Dermis blood vessel endothelial cell (primary cell): ENCODE measurements at regions not wholly inside any gene's neighbourhood (a gene's known extent, or its start where the extent isn't known, plus 50 kb on each side); places are given as distances from the start of the nearest gene placed in this dataset.

Experiments
- DNase-seq: peaks from one replicate; pipeline ENCODE4 v3.0.0; 2010

GRCh38 chr3:132898141-132898540 lies 140.1 kb upstream of the TMEM108 start:
- DNase-seq, result no peak

DNA sequence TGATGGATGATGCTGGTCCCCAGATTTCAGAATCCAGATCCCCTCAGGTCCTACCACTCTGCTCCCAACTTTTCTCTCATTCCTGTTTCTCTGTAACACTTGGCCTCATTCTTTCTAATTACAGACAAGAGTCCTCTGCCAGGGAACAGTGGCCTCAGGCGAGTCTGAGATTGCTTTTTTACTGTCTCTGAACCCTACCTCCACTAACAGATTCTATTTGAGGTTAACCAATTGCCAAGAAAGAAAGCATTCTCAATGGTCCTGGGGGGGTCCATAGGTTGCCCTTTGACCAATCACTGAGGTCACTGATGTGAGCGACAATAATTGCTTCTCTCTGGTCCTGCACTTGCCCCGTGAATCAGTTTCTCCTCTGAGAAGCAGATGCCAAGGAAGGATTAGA lies 145.2 kb upstream of the TMEM108 start:
- no peak for DNase-seq

- DNase-seq, result no peak
Measured at GRCh38 chr3:132881756-132882409, 156.3 kb upstream of the TMEM108 start.

- no peak for DNase-seq
Measured at GRCh38 chr3:132880986-132881385, 157.2 kb upstream of the TMEM108 start.

- no peak for DNase-seq
Measured at GRCh38 chr3:132879656-132880055, 157.4 kb upstream of the NPHP3 start.

DNA sequence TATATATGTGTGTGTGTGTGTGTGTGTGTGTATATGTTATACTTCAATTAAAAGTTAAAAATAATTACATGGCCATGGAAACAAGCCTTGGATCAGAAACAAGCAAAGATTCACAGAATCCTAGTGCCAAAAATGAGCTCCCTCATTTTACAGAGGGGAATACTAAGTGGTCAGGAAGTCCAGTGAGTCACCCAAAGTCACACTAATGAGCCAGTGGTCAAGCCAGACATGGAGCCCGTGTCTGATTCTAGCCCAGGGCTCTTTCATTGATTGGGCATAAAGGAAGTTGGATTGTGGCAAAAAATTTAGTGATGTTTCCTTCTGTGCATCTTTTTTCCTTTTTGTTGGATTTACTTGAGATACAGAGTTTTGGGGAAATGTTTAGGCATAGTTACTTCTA lies 152.5 kb upstream of the NPHP3 start:
- DNase-seq, result no peak

- no peak for DNase-seq
Measured at GRCh38 chr3:132872711-132873110, 150.5 kb upstream of the NPHP3 start.

DNA sequence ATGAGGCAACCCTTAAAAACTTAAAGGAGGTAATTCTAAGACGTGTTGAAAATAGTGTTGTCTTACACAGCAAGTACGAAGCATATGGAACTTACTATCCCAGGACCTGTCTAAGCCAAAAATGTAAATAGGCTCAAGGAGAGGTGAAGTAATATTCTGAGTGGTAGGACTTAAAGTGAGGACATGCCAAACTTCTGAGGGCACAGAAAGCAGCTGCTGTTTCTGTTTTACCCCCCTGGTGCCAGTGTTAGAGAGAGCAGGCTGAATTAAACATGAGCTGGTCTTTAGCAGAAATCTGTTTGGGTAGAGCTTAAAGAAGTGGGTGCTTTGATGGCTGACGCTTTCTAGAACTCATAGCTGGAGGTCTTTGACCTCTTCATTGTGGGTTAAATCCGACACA lies 149.7 kb upstream of the NPHP3 start:
- no peak for DNase-seq

DNA sequence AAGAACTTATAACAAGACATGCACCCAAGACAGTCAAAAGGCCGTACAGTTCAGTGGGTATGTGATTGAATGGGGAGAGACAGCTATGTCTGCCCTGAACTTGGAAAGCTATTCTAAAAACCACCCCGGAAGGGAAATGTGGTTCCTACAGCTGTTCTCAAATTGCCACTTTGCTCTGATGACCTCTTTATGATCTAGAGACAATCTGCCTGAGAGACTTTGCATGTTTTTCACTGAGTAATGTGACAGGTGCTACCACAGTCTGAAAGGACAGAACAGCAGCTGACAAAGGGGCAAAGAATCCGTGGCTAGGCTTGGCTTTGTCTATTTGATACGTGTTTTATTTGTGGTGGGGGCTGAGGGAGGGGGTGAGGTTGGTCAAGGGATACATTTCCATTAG lies 148.3 kb upstream of the NPHP3 start:
- no peak for DNase-seq

DNA sequence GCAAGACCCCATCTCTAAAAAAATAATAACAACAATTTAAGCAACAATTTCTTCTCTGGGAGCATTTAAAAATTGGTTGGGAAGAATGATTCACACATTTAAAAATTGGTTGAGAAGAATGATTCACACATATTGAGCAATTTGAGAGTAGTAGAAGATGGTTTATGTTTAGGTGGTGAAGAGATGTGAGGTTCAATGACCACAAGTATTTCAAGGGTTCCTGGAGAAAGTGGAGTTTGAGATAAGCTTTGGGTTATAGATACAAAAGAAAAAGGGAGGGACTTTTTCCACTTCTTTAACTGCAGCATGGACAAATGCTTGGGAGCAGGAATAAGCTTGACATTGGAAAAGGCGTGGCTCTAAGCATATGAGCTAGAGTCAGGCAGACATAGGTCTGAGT lies 145.7 kb upstream of the NPHP3 start:
- no peak for DNase-seq

- no peak for DNase-seq
Measured at GRCh38 chr3:132867526-132867925, 145.3 kb upstream of the NPHP3 start.

GRCh38 chr3:132857317-132857716 lies 135.1 kb upstream of the NPHP3 start:
- no peak for DNase-seq

DNA sequence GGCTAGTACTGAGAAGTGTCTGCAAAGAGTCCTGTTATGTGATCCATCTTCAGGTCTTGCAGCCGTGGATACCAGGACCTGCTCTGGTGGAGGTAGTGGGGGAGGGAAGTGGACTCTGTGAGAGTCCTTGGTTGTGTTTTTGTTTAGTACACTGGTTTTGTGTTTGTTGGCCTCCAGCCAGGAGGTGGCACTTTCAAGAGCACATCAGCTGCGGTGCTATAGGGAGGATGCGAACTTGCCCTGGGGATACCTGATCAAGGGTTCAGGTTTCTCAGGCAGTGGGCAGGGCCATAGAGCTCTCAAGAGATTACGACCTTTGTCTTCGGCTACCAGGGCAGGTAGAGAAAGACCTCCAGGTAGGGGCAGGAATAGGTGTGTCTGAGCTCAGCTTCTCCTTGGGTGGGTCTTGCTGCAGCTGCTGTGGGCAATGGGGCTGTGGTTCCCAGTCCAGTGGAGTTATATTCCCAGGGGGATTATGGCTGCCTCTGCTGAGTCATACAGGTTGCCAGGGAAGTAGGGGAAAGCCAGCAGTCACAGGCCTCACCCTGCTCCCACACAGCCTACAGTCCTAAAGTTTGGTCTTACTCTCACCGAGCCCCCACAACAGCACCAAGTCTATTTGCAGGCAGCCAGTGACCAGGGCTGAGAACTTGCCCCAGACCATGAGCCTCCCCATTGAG lies 132.8 kb upstream of the NPHP3 start:
- DNase-seq, result no peak

GRCh38 chr3:132847849-132848625 lies 125.8 kb upstream of the NPHP3 start:
- no peak for DNase-seq

DNA sequence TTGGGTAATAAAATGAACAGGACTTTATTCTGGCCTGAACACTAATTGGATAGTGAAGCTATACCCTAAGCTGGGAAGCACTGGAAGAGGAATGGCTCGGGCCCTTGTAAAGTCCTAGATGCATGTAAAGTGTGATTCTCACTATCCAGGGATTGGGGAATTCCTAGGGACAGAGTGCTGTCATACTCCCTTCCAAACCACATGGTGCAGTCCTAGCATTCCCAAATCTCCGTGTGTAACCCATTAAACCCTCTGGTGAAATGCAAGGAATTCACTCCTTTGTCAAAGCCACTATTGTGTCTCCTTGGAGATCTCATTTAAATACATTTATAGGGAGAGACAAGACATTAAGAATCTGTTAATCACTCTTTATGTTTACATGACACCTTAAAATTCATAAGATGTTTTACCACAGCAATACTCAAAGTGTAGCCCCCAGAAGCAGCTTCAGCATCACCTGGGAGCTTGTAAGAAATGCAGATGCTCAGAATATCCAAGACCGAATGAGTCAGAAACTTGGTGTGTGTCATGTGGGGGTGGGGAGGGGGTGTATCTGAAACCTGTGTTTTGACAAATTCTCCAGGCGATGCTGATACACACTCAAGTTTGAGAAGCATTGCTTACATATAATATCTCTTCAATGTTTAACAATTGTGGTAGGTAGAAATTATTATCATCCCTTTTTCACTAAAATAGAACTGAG lies 121.8 kb upstream of the NPHP3 start:
- DNase-seq, result no peak

GRCh38 chr3:132843349-132843748 lies 121.1 kb upstream of the NPHP3 start:
- DNase-seq, result no peak

GRCh38 chr3:132841621-132842020 lies 119.4 kb upstream of the NPHP3 start:
- DNase-seq, result no peak

- no peak for DNase-seq
Measured at GRCh38 chr3:132840201-132840700, 118.0 kb upstream of the NPHP3 start.

GRCh38 chr3:132838477-132838876 lies 116.3 kb upstream of the NPHP3 start:
- no peak for DNase-seq

GRCh38 chr3:132837615-132838014 lies 115.4 kb upstream of the NPHP3 start:
- DNase-seq, result no peak

DNA sequence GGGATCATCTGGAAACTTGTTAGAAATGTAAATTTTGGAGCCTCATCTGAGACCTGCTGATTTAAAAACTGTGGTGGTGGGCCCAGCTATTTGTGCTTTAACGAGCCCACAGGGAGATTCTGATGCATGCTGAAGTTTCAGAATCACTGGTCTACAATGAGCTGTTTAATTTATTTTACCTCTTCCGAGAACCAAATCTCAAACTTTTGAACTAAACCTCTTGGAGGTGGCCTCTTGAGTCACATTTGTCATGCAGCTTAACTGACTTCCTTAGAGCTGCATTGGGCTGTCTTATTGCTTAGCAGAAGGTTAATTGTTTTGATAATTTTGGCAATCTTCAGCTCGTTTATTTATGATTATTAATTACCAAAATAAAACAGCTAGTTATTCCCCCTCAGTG lies 112.1 kb upstream of the NPHP3 start:
- no peak for DNase-seq

DNA sequence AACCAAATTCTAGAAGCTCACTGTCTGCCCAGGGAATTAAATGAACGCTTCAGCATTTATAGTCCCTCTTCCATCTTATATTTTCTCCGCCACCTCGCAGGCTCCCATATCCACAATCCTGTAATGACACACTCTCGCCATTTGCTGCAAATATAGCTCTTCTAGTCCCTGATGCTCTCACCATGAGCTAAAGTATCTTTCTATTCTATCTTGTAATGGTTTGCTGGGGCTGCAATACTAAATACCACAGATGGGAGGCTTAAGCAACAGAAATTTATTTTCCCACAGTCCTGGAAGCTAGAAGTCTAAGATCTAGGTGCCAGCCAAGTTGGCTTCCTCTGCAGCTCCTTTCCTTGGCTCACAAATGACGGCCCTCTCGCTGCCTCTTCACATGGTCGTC lies 106.9 kb upstream of the NPHP3 start:
- DNase-seq, result no peak

GRCh38 chr3:132822837-132823236 lies 100.6 kb upstream of the NPHP3 start:
- no peak for DNase-seq
